Stimulated activated CD8-positive, alpha-beta memory T cell treated with anti-CD3 and anti-CD28 coated beads, Interleukin-12 subunit alpha, Interleukin-12 subunit beta, amount 100 ng/mL, for 4 hours (primary cell): ENCODE measurements at regions not wholly inside any gene's neighbourhood (a gene's known extent, or its start where the extent isn't known, plus 50 kb on each side); places are given as distances from the start of the nearest gene placed in this dataset.
A peak's percentile ranks its signal among the peaks of the same experiment; 100 is the strongest.

Experiments
- DNase-seq: peaks from one replicate; pipeline ENCODE4 v3.0.0-alpha.2; 2020; ENCODE audit warnings: low read depth

- no peak for DNase-seq
Measured at GRCh38 chr2:118321432-118322105, 233.3 kb downstream of the INSIG2 start.

DNA sequence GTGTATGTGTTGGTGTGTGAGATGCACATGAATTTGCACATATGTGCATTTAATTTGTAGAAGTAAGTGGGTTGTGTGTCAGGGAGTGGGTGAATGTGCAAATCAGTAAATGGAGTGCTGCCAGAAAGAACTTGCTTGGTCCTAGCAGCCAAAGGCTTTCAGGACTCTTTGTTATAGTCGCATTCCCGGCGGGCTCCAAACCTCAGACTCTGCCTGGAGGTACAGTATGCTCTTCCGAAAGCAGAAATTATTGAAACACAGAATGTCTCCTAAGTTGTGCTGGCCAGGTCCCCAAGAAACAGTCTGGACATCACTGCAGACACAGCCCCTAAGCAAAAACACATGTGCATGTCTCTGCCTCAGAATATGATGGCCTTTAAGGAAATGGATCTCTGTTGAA, 232.4 kb downstream of the INSIG2 start:
- DNase-seq, result no peak

DNA sequence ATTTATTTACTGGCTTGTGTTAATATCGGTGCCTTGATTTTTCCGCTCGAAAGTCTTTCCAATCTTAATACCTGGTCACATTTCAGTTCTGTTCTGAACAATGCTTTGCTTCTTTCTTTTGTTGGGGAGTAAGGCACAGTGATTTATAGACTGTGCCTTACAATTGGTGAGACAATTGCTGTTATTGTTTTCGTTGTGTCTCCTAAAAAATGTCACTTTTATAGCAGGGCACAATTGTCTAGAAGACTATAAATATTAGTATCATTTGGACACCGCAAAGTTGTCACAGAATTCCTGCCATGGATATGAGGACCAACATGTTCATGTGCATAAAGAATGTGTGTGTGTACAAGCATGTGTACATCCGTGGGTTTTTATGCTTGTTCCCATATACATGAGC, 231.9 kb downstream of the INSIG2 start:
- no peak for DNase-seq

GRCh38 chr2:118319271-118319684, 231.0 kb downstream of the INSIG2 start:
- no peak for DNase-seq

- no peak for DNase-seq
Measured at GRCh38 chr2:118315606-118316005, 227.3 kb downstream of the INSIG2 start.

DNA sequence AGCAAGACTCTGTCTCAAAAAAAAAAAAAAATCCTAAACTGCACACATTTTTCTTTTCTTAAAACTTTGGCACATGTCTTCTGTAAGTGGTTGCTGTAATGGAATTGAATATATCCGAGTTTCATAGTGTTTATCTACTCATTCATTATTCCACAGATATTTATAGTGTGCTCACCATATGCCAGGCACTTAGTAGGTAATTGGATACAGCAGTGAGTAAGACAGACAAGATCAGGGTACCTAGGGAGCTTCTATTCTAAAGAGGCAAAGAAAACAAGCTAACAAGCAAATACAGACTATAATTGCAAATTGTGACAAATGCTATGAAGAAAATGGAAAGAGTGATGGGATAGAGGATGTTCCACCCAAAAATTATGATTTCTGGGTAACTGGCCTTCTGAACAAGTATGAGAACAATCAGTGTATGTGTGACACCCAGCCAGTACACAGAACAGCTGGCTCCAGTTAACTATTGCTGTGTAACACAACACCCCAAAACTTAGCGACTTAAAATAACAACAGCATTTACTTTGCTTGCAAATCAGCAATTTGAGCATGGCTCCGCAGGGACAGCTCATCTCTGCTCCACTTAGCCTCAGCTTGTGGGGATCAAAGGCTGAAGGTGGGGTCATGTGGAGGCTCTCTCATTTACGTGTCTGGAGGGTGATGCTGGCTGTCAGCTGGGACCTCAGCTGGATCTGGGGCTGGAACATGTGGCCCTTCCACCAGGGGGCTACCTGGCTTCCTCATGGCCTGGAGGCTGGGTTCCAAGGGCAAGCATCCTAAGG, 224.9 kb downstream of the INSIG2 start:
- no peak for DNase-seq

- DNase-seq, result no peak
Measured at GRCh38 chr2:118310681-118311429, 222.6 kb downstream of the INSIG2 start.

DNA sequence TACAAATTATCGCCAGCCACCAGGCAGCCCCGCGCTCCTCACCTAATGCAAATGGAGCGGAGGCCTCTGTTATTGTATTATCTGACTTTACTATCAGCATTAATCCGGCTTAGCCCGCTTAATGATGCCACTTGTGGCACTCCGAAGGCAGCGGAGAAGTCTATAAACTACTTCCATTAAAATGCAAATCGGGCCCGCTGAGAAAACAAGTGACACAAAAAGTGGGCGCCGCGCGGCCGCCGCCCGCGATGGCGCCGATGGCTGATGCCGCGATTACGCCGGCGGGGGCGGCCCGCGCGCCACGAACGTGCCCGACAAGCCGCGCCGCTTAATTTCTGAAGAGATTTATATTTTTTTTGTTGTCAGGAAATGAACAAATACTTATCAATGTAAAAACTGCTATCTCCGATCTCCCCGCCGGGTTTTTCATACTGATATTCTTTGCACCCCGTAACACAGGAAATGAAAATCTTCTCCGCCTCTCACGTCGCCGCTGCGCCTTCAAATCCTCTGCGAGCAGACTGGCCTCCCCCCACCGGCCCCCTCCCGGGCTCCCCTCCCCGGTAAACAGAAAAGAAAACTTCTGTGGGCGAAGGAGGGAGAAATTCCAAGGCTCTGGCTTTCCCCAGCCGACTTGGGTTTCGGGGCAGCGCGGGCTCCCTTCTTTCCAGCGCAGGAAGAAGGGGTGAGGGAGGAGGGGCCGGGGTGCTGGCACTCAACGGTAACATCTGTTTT, 221.8 kb downstream of the INSIG2 start:
- DNase-seq, result peak; percentile 22

DNA sequence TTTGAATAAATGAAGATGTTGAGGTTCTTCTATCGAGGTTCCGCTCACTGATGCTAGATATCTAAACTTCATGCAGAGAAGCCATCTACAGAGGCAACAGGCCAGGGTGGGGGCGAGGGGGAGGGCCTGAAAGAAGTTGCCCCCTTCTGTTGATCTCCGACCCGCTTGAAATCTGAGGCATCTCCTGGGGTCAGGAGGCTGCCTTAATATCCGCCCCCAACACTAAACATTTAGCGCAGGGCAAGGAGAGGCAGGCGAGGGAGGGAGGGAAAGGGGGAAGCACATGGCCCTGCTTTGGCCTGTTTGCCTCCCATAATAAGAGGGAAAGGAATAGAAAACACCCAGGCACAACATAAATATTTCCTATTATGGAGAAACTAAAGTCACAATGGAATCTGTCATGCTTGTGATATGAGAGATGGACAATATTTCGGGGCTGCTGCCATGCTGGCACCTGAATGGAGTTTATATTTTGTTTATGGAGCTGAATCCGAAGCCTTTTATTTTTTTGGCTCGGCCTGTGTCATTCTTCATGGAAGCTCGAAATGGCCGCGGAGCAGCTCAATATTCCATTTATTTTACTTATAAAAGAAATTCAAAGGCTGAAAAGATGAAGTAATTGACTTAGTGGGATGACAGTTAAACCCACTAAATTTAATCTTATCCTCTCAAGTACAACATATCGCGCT, 221.1 kb downstream of the INSIG2 start:
- DNase-seq, result no peak

- no peak for DNase-seq
Measured at GRCh38 chr2:118307864-118308263, 219.6 kb downstream of the INSIG2 start.

GRCh38 chr2:118301248-118301647, 213.0 kb downstream of the INSIG2 start:
- DNase-seq, result no peak

GRCh38 chr2:118300832-118301231, 212.6 kb downstream of the INSIG2 start:
- DNase-seq, result no peak

DNA sequence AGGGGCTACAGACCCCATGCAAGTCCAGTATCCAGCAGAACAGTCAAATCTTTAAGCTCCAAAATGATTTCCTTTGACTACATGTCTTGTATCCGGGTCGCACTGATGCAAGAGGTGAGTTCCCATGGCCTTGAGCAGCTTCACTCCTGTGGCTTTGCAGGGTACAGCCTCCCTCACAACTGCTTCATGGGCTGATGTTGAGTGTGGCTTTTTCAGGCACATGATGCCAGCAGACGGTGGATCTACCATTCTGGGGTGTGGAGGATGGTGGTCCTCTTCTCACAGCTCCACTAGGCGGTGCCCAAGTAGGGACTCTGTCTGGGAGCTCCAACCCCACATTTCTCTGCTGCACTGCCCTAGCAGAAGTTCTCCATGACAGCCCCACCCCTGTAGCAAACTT, 208.4 kb downstream of the INSIG2 start:
- no peak for DNase-seq

- DNase-seq, result no peak
Measured at GRCh38 chr2:118295592-118296390, 207.5 kb downstream of the INSIG2 start.

GRCh38 chr2:118294063-118294462, 205.8 kb downstream of the INSIG2 start:
- DNase-seq, result no peak

- DNase-seq, result no peak
Measured at GRCh38 chr2:118292991-118293390, 204.7 kb downstream of the INSIG2 start.

GRCh38 chr2:118291251-118291880, 203.1 kb downstream of the INSIG2 start:
- no peak for DNase-seq

- DNase-seq, result no peak
Measured at GRCh38 chr2:118290411-118291250, 202.4 kb downstream of the INSIG2 start.

DNA sequence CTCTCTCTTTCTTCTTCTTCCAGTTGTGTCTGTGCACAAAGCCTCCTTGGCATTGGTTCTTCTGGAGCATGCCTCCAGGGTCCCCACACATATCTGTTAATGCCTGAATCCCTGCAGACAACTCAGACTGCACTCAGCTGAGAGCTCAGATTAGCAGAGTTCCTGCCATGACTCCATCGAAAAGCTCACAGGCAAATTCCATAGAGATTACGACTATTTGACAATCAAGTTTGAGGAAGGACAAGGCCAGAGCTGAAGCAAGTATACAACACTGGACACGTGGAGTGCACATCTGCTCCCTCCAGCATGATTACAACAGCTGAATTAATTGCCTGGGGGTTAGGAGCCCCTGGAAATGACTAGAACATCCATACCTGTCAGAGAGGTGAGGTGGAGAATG, 190.7 kb downstream of the INSIG2 start:
- DNase-seq, result no peak
